Parathyroid adenoma (tissue), 2 donors: ENCODE measurements at regions not wholly inside any gene's neighbourhood (a gene's known extent, or its start where the extent isn't known, plus 50 kb on each side); places are given as distances from the start of the nearest gene placed in this dataset.

Source experiments
- H2AFZ ChIP-seq: fragments of 300-600 bp; sonication (generic); one replicate; pipeline ENCODE4 v1.7.0; 2017; ENCODE audit warnings: antibody characterized with exemption, mild to moderate bottlenecking
- H3K27ac ChIP-seq: fragments of 300-600 bp; sonication (generic); one replicate; pipeline ENCODE4 v1.7.0; 2017
- H3K27me3 ChIP-seq: fragments of 300-600 bp; sonication (generic); one replicate; pipeline ENCODE4 v1.7.0; 2017; ENCODE audit warnings: low read length; ENCODE audit not compliant: control insufficient read depth, insufficient read depth
- H3K36me3 ChIP-seq: fragments of 300-600 bp; sonication (generic); one replicate; pipeline ENCODE4 v1.7.0; 2017; ENCODE audit warnings: low read length; ENCODE audit not compliant: control insufficient read depth, insufficient read depth
- H3K4me1 ChIP-seq: fragments of 300-600 bp; sonication (generic); one replicate; pipeline ENCODE4 v1.7.0; 2017; ENCODE audit warnings: control low read depth
- H3K4me2 ChIP-seq: fragments of 300-600 bp; sonication (generic); one replicate; pipeline ENCODE4 v1.7.0; 2017; ENCODE audit warnings: low read length
- H3K4me3 ChIP-seq: fragments of 300-600 bp; sonication (generic); one replicate; pipeline ENCODE4 v1.7.0; 2017; ENCODE audit warnings: low read depth, low read length
- H3K79me2 ChIP-seq: fragments of 300-600 bp; sonication (generic); one replicate; pipeline ENCODE4 v1.7.0; 2017; ENCODE audit warnings: control low read depth
- H3K9ac ChIP-seq: fragments of 300-600 bp; sonication (generic); one replicate; pipeline ENCODE4 v1.7.0; 2017; ENCODE audit warnings: mild to moderate bottlenecking
- H3K9me3 ChIP-seq: fragments of 300-600 bp; sonication (generic); one replicate; pipeline ENCODE4 v1.7.0; 2017; ENCODE audit warnings: low read length; ENCODE audit not compliant: control insufficient read depth
- TF ChIP-seq, protein P1 (sequence below): fragments of 300-600 bp; sonication (generic); IDR thresholded peaks from one replicate; pipeline ENCODE4 v1.7.0; 2017; ENCODE audit warnings: antibody characterized with exemption, mild to moderate bottlenecking
- donor health status: primary hyperparathyroidism.

- no peak overlapping the region for H3K27ac ChIP-seq
These were observed 236.9 kb upstream of the PMEPA1 start for GRCh38 chr20:57946559-57947315.

DNA sequence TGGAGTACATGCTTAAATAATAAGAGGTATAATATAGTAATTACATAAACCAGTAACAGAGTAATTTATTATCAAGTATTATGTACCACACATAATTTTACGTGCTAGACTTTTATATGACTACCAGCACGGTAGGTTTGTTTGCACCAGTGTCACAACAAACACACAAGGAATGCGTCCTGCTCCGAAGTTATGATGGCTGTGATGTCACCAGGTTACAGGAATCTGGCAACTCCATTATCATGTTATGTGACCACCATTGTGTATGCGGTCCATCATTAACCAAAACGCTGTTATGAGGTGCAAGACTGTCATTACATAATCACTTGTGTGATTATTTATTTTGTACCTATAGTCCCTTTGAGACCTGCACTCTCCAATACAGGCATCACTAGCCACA lies 235.2 kb upstream of the PMEPA1 start:
- no peaks in the 10 kb centered on the region for H3K27me3 ChIP-seq
- no peak overlapping the region for H2AFZ ChIP-seq
- H3K4me2 ChIP-seq: no peak overlapping the region
- no peaks in the 10 kb centered on the region for H3K9me3 ChIP-seq
- no peak overlapping the region for H3K27ac ChIP-seq
- no peak overlapping the region for H3K9ac ChIP-seq
- TF ChIP-seq, protein P1, sequence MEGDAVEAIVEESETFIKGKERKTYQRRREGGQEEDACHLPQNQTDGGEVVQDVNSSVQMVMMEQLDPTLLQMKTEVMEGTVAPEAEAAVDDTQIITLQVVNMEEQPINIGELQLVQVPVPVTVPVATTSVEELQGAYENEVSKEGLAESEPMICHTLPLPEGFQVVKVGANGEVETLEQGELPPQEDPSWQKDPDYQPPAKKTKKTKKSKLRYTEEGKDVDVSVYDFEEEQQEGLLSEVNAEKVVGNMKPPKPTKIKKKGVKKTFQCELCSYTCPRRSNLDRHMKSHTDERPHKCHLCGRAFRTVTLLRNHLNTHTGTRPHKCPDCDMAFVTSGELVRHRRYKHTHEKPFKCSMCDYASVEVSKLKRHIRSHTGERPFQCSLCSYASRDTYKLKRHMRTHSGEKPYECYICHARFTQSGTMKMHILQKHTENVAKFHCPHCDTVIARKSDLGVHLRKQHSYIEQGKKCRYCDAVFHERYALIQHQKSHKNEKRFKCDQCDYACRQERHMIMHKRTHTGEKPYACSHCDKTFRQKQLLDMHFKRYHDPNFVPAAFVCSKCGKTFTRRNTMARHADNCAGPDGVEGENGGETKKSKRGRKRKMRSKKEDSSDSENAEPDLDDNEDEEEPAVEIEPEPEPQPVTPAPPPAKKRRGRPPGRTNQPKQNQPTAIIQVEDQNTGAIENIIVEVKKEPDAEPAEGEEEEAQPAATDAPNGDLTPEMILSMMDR: no peak
- no peaks in the 10 kb centered on the region for H3K36me3 ChIP-seq
- no peak overlapping the region for H3K4me3 ChIP-seq
- H3K79me2 ChIP-seq: no peaks in the 10 kb centered on the region
- H3K4me1 ChIP-seq: no peaks in the 10 kb centered on the region

More at GRCh38 chr20:57946559-57947315, 236.9 kb upstream of the PMEPA1 start:
- Histone ChIP-seq H3K9ac (no peak overlapping the region), H3K4me2 (no peak overlapping the region), H3K27me3 (no peaks in the 10 kb centered on the region), H3K9me3 (no peaks in the 10 kb centered on the region), H3K36me3 (no peaks in the 10 kb centered on the region), H3K4me1 (no peaks in the 10 kb centered on the region), H3K4me3 (no peak overlapping the region), H3K79me2 (no peaks in the 10 kb centered on the region), H2AFZ (no peak overlapping the region)
- TF ChIP-seq, protein P1: no peak

DNA sequence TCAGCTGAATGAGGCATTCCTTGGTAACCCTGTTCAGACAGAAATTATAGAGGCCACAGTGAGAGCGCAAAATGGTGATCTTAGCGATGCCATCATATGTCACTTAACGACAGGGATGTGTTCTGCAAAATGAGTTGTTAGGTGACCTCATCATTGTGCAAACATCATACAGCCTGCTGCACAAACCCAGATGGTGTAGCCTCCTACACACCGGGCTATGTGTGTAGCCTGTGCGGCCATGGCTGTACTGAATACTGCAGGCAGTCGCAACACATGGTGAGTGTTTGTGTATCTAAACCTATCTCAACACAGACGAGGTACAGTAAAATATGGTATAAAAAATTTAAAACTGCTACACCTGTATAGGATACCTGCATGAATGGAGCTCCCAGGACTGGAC lies 234.1 kb upstream of the PMEPA1 start:
- H3K9ac ChIP-seq: no peak overlapping the region
- no peaks in the 10 kb centered on the region for H3K79me2 ChIP-seq
- H2AFZ ChIP-seq: no peak overlapping the region
- H3K4me2 ChIP-seq: no peak overlapping the region
- no peak overlapping the region for H3K4me3 ChIP-seq
- H3K27me3 ChIP-seq: no peaks in the 10 kb centered on the region
- no peaks in the 10 kb centered on the region for H3K4me1 ChIP-seq
- no peaks in the 10 kb centered on the region for H3K36me3 ChIP-seq
- H3K9me3 ChIP-seq: no peaks in the 10 kb centered on the region
- TF ChIP-seq, protein P1: no peak
- H3K27ac ChIP-seq: no peak overlapping the region

DNA sequence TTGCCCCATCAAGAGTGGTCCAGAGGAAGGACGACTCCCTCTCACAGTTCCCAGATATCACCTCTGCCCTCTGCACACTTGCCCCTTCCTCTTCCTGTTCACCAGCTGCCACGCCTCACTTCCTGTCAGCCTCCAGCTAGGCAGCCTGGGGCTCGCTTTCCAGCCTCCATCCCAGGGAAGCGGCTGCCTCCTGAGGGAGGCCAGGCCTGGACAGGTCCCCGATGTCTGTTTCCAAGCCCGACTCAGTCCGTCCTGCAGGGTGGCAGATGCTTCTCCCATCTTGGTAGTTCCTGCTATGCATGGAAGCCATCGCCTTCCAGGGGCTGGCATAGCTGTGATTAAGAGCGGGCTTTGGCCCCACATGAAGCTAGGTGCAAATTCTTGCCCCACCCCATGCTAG lies 233.5 kb upstream of the PMEPA1 start:
- H3K36me3 ChIP-seq: no peaks in the 10 kb centered on the region
- no peak overlapping the region for H3K4me2 ChIP-seq
- H3K9ac ChIP-seq: no peak overlapping the region
- H3K27me3 ChIP-seq: no peaks in the 10 kb centered on the region
- no peaks in the 10 kb centered on the region for H3K4me1 ChIP-seq
- H3K9me3 ChIP-seq: no peaks in the 10 kb centered on the region
- TF ChIP-seq, protein P1: no peak
- no peaks in the 10 kb centered on the region for H3K79me2 ChIP-seq
- H3K4me3 ChIP-seq: no peak overlapping the region
- H3K27ac ChIP-seq: no peak overlapping the region
- no peak overlapping the region for H2AFZ ChIP-seq
